GM19463 (cell line): ENCODE measurements at regions not wholly inside any gene's neighbourhood (a gene's known extent, or its start where the extent isn't known, plus 50 kb on each side); places are given as distances from the start of the nearest gene placed in this dataset.

ENCODE experiments used
- ATAC-seq: cut with Tn5 transposase; IDR thresholded peaks from one replicate; pipeline ENCODE4 v1.9.1; 2021; ENCODE audit warnings: mild to moderate bottlenecking, moderate library complexity; ENCODE audit not compliant: unreplicated experiment

- no peak for ATAC-seq
Measured at GRCh38 chr3:182190056-182190455, 478.3 kb downstream of the SOX2 start.

GRCh38 chr3:182198345-182198744 lies 486.6 kb downstream of the SOX2 start:
- ATAC-seq: no peak

- ATAC-seq: no peak
Measured at GRCh38 chr3:182201456-182202168, 489.9 kb downstream of the SOX2 start.

- ATAC-seq: no peak
Measured at GRCh38 chr3:182212479-182213076, 500.9 kb downstream of the SOX2 start.

- no peak for ATAC-seq
Measured at GRCh38 chr3:182214416-182214815, 502.7 kb downstream of the SOX2 start.

- ATAC-seq: no peak
Measured at GRCh38 chr3:182215881-182216280, 504.2 kb downstream of the SOX2 start.

GRCh38 chr3:182216311-182216970 lies 504.7 kb downstream of the SOX2 start:
- ATAC-seq: no peak

- ATAC-seq: no peak
Measured at GRCh38 chr3:182220013-182220412, 508.3 kb downstream of the SOX2 start.

- no peak for ATAC-seq
Measured at GRCh38 chr3:182220471-182220870, 508.7 kb downstream of the SOX2 start.

- ATAC-seq: no peak
Measured at GRCh38 chr3:182226995-182227394, 515.3 kb downstream of the SOX2 start.

- ATAC-seq: no peak
Measured at GRCh38 chr3:182233405-182233804, 521.7 kb downstream of the SOX2 start.

- no peak for ATAC-seq
Measured at GRCh38 chr3:182233957-182234356, 522.2 kb downstream of the SOX2 start.

- ATAC-seq: no peak
Measured at GRCh38 chr3:182234881-182235280, 523.2 kb downstream of the SOX2 start.

- no peak for ATAC-seq
Measured at GRCh38 chr3:182235504-182235903, 523.8 kb downstream of the SOX2 start.

GRCh38 chr3:182238126-182238525 lies 526.4 kb downstream of the SOX2 start:
- ATAC-seq: no peak

GRCh38 chr3:182239316-182239715 lies 527.6 kb downstream of the SOX2 start:
- ATAC-seq: no peak

- ATAC-seq: no peak
Measured at GRCh38 chr3:182240474-182240873, 528.7 kb downstream of the SOX2 start.

GRCh38 chr3:182241196-182241765 lies 529.6 kb downstream of the SOX2 start:
- ATAC-seq: no peak

GRCh38 chr3:182241766-182242488 lies 530.2 kb downstream of the SOX2 start:
- ATAC-seq: no peak

- ATAC-seq: no peak
Measured at GRCh38 chr3:182242489-182242942, 530.8 kb downstream of the SOX2 start.

GRCh38 chr3:182243625-182244024 lies 531.9 kb downstream of the SOX2 start:
- ATAC-seq: no peak
